SU-DHL-6 (cell line): ENCODE measurements at regions not wholly inside any gene's neighbourhood (a gene's known extent, or its start where the extent isn't known, plus 50 kb on each side); places are given as distances from the start of the nearest gene placed in this dataset.
"Not testable (repeated sequence)": the region's sequence is repeated elsewhere in the genome, so short reads cannot be mapped to it uniquely, and the experiment has no call there.

Experiments
- EZH2phosphoT487 ChIP-seq: fragments of 200-600 bp; sonication (generic), shearing (Covaris generic); conservative IDR thresholded peaks from 2 replicates; pipeline ENCODE4 v1.6.1; 2018; ENCODE audit warnings: mild to moderate bottlenecking, antibody characterized with exemption, low read length, moderate library complexity, mixed read lengths
- TF ChIP-seq, protein P1 (sequence below): fragments of 200-600 bp; sonication (generic); IDR thresholded peaks from one replicate; pipeline ENCODE4 v1.5.1; 2017; ENCODE audit warnings: antibody characterized with exemption, mild to moderate bottlenecking, low read length, moderate library complexity; ENCODE audit not compliant: insufficient read depth, poor library complexity, severe bottlenecking

DNA sequence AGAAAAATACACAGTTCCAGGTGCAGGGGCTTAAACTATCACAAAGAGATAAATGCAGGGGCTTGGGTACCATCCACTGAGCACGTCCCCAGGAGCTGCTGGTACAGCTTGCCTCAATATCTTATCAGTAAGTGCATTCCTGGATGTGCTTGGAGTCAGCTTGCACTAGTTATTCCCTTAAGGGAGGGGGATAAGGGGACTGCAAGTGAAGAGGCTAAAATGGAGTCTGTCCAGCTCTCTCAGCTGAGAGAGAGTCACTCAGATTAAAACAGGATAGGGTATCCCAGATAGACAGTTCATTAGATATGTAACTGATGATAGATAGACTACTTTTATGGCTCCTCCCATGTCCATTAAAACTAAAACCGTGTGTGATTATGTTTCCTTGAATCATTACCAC lies 82.5 kb downstream of the PRR15 start:
- TF ChIP-seq, protein P1, sequence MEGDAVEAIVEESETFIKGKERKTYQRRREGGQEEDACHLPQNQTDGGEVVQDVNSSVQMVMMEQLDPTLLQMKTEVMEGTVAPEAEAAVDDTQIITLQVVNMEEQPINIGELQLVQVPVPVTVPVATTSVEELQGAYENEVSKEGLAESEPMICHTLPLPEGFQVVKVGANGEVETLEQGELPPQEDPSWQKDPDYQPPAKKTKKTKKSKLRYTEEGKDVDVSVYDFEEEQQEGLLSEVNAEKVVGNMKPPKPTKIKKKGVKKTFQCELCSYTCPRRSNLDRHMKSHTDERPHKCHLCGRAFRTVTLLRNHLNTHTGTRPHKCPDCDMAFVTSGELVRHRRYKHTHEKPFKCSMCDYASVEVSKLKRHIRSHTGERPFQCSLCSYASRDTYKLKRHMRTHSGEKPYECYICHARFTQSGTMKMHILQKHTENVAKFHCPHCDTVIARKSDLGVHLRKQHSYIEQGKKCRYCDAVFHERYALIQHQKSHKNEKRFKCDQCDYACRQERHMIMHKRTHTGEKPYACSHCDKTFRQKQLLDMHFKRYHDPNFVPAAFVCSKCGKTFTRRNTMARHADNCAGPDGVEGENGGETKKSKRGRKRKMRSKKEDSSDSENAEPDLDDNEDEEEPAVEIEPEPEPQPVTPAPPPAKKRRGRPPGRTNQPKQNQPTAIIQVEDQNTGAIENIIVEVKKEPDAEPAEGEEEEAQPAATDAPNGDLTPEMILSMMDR = not testable (repeated sequence)
- TF ChIP-seq EZH2phosphoT487 = not testable (repeated sequence)
